HG03432 (cell line): ENCODE measurements at regions not wholly inside any gene's neighbourhood (a gene's known extent, or its start where the extent isn't known, plus 50 kb on each side); places are given as distances from the start of the nearest gene placed in this dataset.

Experiments
- ATAC-seq: cut with Tn5 transposase; IDR thresholded peaks from one replicate; pipeline ENCODE4 v1.9.1; 2021; ENCODE audit warnings: mild to moderate bottlenecking, moderate library complexity; ENCODE audit not compliant: unreplicated experiment

GRCh38 chr2:9793156-9793917 lies 49.9 kb upstream of the TAF1B start:
- ATAC-seq, result no peak
